LNCAP (cell line): ENCODE measurements at regions not wholly inside any gene's neighbourhood (a gene's known extent, or its start where the extent isn't known, plus 50 kb on each side); places are given as distances from the start of the nearest gene placed in this dataset.

Source experiments
- TF ChIP-seq, protein P1 (sequence below): fragments of 450-650 bp; IDR thresholded peaks from 2 replicates; pipeline ENCODE4 v1.5.1; 2017; ENCODE audit warnings: mild to moderate bottlenecking

DNA sequence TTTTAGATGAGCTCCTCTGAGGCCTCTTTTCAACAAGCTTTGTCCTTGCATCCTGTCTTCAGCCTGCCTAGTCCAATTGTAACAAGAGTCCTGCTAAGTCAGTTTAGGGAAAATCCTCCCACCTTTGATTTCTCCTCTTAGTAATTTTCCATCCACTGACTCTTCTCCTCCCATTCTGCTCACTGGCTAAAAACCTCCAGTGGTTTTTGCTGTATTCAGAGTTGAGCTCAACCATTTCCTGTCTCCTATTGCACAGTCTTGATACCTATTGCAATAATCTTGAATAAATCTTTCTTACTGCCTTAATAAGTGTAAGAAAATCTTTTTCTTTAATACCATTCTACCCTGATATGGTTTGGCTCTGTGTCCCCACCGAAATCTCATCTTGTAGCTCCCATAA is 117.8 kb upstream of the ENPP6 start:
- TF ChIP-seq, protein P1, sequence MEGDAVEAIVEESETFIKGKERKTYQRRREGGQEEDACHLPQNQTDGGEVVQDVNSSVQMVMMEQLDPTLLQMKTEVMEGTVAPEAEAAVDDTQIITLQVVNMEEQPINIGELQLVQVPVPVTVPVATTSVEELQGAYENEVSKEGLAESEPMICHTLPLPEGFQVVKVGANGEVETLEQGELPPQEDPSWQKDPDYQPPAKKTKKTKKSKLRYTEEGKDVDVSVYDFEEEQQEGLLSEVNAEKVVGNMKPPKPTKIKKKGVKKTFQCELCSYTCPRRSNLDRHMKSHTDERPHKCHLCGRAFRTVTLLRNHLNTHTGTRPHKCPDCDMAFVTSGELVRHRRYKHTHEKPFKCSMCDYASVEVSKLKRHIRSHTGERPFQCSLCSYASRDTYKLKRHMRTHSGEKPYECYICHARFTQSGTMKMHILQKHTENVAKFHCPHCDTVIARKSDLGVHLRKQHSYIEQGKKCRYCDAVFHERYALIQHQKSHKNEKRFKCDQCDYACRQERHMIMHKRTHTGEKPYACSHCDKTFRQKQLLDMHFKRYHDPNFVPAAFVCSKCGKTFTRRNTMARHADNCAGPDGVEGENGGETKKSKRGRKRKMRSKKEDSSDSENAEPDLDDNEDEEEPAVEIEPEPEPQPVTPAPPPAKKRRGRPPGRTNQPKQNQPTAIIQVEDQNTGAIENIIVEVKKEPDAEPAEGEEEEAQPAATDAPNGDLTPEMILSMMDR: no peak

DNA sequence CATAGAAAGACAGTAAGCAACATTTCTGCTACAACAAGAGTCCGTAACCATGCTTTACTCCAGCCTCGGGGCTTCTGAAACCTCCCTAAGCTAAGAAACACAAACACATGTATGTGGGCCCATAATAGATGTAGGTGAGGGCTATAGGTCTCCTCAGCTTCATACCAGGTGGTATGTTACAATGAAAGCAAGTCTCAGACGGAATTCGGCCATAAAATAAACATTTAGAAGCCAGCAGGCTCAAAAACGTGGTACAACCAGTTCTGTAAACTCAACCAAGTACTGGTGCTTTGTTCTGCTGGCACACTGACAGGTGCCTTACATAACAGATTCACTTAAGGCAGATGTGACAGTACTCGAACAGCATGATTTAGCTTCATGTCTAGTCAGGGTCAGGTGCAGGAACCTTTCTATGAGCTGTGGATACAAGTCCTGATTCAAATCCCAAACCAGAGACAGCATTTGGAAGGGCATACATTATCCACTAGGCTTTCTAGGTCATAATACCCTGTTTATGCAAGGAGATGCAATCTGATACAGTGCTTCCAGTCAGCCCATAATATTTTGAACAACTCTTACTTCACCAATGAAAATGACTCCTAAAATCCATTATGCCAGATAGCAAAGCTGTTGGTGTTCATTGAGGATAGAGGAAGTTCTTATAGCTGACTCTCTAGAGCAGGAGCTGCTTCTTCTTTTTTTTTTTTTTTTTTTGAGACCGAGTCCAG is 113.8 kb upstream of the ENPP6 start:
- TF ChIP-seq, protein P1: no peak

DNA sequence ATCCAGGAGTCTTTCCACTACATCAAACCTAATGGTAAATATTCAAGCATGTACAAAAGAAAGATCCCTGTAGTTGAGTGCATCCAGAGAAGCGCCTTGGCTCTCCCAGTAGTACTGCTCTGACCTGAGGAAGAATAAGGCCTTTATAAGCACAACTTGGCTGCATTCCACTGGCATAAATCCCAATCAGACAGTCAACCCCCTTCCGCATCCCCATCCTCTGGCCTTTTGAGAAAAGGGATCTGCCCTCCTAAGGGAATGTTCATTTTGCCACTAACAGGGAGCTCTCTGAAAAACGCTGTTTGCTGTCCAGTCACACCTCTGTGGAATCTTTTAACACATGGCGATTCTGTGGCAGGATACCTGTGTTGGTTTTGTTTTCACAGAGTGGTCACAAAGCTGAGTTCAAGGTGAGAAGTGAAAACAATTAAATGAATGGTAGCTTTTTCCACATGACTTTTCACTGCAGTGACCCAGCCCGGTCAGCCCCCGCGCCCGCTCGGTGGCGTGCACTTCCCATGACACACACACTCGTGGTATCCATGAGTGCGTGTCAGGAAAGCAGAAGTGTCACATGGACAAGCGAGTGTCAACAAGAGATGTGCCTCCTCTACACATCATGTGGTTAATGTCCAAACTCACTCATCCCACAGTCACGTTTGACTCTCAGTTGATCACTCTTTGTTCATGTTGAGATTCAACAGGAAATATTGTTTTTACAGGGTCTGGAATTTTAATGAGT is 112.2 kb upstream of the ENPP6 start:
- TF ChIP-seq, protein P1: no peak

DNA sequence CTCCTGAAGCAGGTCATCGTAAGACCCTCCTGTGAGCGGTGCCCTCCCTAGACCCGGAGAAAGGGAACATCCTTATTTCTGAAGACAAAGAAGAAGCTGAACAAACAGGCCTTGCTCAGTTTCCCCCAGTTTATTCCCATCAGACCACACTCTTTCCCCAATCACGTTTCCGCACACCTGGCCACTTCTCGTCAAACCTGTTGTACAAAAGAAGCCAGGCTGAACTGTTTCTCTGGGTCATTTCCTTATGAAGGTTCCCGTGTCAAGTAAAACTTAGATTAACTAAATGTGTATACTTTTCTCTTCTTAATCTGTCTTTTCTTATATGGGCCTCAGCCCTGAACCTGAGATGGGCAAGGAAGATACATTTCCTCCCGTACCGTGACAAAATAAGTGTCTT is 111.6 kb upstream of the ENPP6 start:
- TF ChIP-seq, protein P1: no peak

DNA sequence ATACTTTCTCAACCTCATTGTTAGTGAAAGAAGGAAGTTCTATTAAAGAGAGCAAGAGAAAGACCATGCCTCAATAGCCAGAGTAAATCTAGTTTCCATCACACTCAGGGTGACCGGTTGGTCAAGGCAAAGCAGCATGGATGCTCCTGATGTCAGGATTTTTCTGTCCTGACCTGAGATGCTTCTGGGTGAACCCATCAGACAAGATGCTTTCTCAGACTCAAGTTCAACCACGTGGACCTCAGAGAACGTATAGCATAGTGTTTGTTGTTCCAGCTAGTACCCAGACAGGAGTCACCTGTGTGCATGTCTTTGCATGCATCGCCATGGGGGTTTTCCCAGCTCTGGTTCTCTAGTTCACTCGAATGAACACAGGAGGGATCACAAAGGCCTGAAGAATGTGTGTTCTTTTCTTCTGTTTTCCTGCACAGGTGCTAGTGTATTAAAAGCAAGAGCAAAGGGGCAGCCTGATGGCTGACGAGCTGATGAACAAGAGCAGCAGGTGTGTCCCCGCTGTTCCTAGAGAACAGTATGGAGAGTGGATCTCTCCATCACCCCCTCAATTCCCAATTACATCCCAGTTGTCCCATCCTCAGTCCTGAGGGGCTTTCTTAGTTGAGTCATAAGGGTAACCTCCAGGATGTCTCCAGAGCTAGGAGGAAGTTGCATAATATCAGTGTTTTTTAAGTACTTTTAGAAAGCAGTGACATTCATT is 110.5 kb upstream of the ENPP6 start:
- TF ChIP-seq, protein P1: no peak

DNA sequence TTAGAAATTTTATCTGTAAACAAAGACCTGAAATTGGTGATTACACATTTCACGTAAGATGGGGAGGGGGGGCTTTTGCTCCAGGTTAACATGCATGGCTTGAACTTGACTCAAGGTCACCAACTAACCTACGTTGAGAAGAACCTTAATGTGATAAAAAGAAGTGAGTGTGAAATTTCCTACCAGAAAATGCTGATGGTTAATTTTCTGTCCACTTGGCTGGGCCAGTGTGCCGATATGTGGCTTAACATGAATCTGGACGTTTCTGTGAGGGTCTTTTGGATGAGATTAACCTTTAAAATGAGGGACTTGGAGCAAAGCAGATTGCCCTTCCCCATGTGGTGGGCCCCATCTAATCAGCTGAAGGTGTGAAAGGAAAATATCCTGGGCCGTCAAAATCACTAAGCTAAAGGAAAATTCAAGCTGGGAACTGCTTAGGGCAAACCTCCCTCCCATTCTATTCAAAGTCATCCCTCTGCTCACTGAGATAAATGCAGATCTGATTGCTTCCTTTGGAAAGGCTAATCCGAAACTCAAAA is 107.3 kb upstream of the ENPP6 start:
- TF ChIP-seq, protein P1: no peak

DNA sequence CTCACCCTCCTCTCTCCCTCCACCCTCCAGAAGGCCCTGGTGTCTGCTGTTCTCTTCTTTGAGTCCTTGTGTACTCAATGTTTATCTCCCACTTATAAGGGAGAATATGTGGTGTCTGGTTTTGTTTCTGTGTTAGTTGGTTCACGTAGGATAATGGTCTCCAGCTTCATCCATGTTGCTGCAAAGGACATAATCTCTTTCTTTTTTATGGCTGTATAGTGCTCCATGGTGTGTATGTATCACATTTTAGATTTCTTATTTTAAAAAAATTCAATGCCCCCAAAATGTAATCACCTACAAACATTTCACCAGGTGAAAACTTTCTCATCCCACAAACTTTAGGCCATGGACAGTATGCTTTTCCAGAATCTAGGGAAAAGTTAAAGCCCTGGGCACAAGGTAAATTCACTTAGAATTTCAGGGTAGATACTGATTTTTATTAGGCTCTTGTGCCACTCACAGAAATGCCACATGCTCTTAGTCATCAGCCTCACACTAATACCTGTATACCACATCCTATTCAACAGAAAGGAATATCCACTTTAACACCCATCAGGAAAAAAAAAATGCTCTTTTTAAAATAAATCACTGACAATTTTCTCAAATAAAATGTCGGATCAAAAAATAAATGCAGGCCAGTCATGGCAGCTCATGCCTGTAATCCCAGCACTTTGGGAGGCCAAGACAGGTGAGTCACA is 104.8 kb upstream of the ENPP6 start:
- TF ChIP-seq, protein P1: no peak
